Panc1 (cell line): ENCODE measurements at regions not wholly inside any gene's neighbourhood (a gene's known extent, or its start where the extent isn't known, plus 50 kb on each side); places are given as distances from the start of the nearest gene placed in this dataset.

Experiments
- ATAC-seq: fragments of 200-7000 bp; cut with Tn5 transposase; 2 replicates; pipeline ENCODE4 v1.9.1; 2020; ENCODE audit warnings: mild to moderate bottlenecking, moderate library complexity
- BruUV-seq: library from RNA; stranded (reverse); fragments of 400-500 nt; replicated peaks from 2 replicates; lab custom pipeline; 2021; lab: Mats Ljungman, UMichigan
- CTCF ChIA-PET: fragments of 300-600 bp; sonication (Branson Sonifier 250); formaldehyde crosslinking; loops from one replicate; lab custom pipeline; 2022; ENCODE audit warnings: antibody characterized with exemption; lab: Charles Lee
- POLR2A ChIA-PET: fragments of 300-600 bp; sonication (Branson Sonifier 250); formaldehyde crosslinking; loops from one replicate; lab custom pipeline; 2022; ENCODE audit warnings: antibody characterized with exemption; lab: Charles Lee
- DNase-seq: peaks from one replicate; pipeline ENCODE4 v3.0.0-alpha.2; 2010; ENCODE audit warnings: low read depth, low spot score
- H3K27ac ChIP-seq: 2 replicates; pipeline ENCODE4 v1.5.1; 2011; ENCODE audit warnings: mild to moderate bottlenecking, low read length, inconsistent platforms
- H3K27me3 ChIP-seq: fragments of 200-500 bp; sonication (Bioruptor generic); 2 replicates; pipeline ENCODE4 v1.6.0; 2014; ENCODE audit warnings: low read length, inconsistent platforms; ENCODE audit not compliant: control insufficient read depth, insufficient read depth
- H3K36me3 ChIP-seq: fragments of 200-500 bp; sonication (Bioruptor generic); 2 replicates; pipeline ENCODE4 v1.5.1; 2014; ENCODE audit warnings: inconsistent platforms, mild to moderate bottlenecking, low read length, moderate library complexity; ENCODE audit not compliant: control insufficient read depth, insufficient read depth
- H3K4me1 ChIP-seq: 2 replicates; pipeline ENCODE4 v1.5.1; 2011; ENCODE audit warnings: inconsistent platforms, mild to moderate bottlenecking, low read length, moderate library complexity; ENCODE audit not compliant: control insufficient read depth, insufficient read depth
- H3K4me3 ChIP-seq, 2 experiments: 2 replicates each; pipeline ENCODE4 v1.5.1; 2011 to 2012; ENCODE audit warnings: low read depth in 2 of 2, low read length in 2 of 2, mild to moderate bottlenecking in 2 of 2, inconsistent platforms in 1 of 2, moderate library complexity in 1 of 2
- H3K9me3 ChIP-seq: fragments of 200-500 bp; sonication (Bioruptor generic); 2 replicates; pipeline ENCODE4 v1.5.1; 2014; ENCODE audit warnings: low read depth, mild to moderate bottlenecking, inconsistent platforms, low read length, moderate library complexity; ENCODE audit not compliant: control insufficient read depth, insufficient read depth
- CTCF ChIP-seq: fragments of 450-650 bp; IDR thresholded peaks from 2 replicates; pipeline ENCODE4 v1.5.1; 2017; ENCODE audit warnings: mild to moderate bottlenecking
- POLR2AphosphoS5 ChIP-seq: IDR thresholded peaks from 2 replicates; pipeline ENCODE4 v1.6.1; 2012; ENCODE audit warnings: mild to moderate bottlenecking, low read depth, low read length, moderate library complexity
- SIN3A ChIP-seq: IDR thresholded peaks from 2 replicates; pipeline ENCODE4 v1.6.1; 2012; ENCODE audit warnings: low read depth, mild to moderate bottlenecking, low read length, moderate library complexity, borderline replicate concordance; ENCODE audit not compliant: insufficient read depth
- TCF7L2 ChIP-seq: IDR thresholded peaks from 2 replicates; pipeline ENCODE4 v1.6.1; 2011; ENCODE audit warnings: mild to moderate bottlenecking, low read depth, low read length, inconsistent platforms
- in situ Hi-C: cut with HindIII; loops from 2 replicates; pipeline ENCODE4 v1.10.0; 2016; ENCODE audit warnings: low sequenced_read_pairs, low pct_unique_long_range_greater_than_20kb
- intact Hi-C: fragments of 100-400 bp; cut with micrococcal nuclease; formaldehyde crosslinking; loops from one replicate; pipeline ENCODE4 v1.10.0; 2022; ENCODE audit not compliant: unreplicated experiment
- TF ChIP-seq, protein P1 (sequence below), 2 experiments: IDR thresholded peaks; 2 replicates each; pipeline ENCODE4 v1.6.1; 2011 to 2012; ENCODE audit warnings: low read depth in 2 of 2, control low read depth in 1 of 2, low read length in 1 of 2, mild to moderate bottlenecking in 1 of 2, moderate library complexity in 1 of 2; ENCODE audit not compliant: insufficient read depth in 1 of 2

- Histone ChIP-seq H3K27ac (no peak overlapping the region), H3K27me3 (no peaks in the 10 kb centered on the region), H3K4me1 (no peaks in the 10 kb centered on the region), H3K4me3 (no peak overlapping the region), H3K36me3 (no peaks in the 10 kb centered on the region), H3K9me3 (no peaks in the 10 kb centered on the region)
- ATAC-seq: no peak
- POLR2A ChIA-PET: no interaction called here
- CTCF ChIA-PET: no interaction called here
- in situ Hi-C loops (no loop called here), intact Hi-C loops (no loop called here)
- DNase-seq: no peak
- BruUV-seq: no TSS peak
- TF ChIP-seq SIN3A (no peak), POLR2AphosphoS5 (no peak), CTCF (no peak), TCF7L2 (no peak)
- TF ChIP-seq, protein P1, sequence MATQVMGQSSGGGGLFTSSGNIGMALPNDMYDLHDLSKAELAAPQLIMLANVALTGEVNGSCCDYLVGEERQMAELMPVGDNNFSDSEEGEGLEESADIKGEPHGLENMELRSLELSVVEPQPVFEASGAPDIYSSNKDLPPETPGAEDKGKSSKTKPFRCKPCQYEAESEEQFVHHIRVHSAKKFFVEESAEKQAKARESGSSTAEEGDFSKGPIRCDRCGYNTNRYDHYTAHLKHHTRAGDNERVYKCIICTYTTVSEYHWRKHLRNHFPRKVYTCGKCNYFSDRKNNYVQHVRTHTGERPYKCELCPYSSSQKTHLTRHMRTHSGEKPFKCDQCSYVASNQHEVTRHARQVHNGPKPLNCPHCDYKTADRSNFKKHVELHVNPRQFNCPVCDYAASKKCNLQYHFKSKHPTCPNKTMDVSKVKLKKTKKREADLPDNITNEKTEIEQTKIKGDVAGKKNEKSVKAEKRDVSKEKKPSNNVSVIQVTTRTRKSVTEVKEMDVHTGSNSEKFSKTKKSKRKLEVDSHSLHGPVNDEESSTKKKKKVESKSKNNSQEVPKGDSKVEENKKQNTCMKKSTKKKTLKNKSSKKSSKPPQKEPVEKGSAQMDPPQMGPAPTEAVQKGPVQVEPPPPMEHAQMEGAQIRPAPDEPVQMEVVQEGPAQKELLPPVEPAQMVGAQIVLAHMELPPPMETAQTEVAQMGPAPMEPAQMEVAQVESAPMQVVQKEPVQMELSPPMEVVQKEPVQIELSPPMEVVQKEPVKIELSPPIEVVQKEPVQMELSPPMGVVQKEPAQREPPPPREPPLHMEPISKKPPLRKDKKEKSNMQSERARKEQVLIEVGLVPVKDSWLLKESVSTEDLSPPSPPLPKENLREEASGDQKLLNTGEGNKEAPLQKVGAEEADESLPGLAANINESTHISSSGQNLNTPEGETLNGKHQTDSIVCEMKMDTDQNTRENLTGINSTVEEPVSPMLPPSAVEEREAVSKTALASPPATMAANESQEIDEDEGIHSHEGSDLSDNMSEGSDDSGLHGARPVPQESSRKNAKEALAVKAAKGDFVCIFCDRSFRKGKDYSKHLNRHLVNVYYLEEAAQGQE (IDR thresholded peaks at IDR 0.05; ENCODE audit: insufficient read depth in 1 of 2, low read depth in 2 of 2, low read length in 1 of 2): no peak
Measured at GRCh38 chr13:107587681-107588080, 627.7 kb downstream of the LIG4 start.

GRCh38 chr13:107586216-107586615 lies 629.1 kb downstream of the LIG4 start:
- ChIA-PET CTCF (no interaction called here), POLR2A (no interaction called here)
- in situ Hi-C loops (no loop called here), intact Hi-C loops (no loop called here)
- H3K36me3 ChIP-seq: no peaks in the 10 kb centered on the region
- no peaks in the 10 kb centered on the region for H3K9me3 ChIP-seq
- H3K4me3 ChIP-seq: no peak overlapping the region
- TF ChIP-seq, protein P1 (IDR thresholded peaks at IDR 0.05; ENCODE audit: insufficient read depth in 1 of 2, low read depth in 2 of 2, low read length in 1 of 2): no peak
- TF ChIP-seq CTCF (no peak), POLR2AphosphoS5 (no peak), TCF7L2 (no peak), SIN3A (no peak)
- DNase-seq (no peak), ATAC-seq (no peak)
- no peaks in the 10 kb centered on the region for H3K27me3 ChIP-seq
- H3K27ac ChIP-seq: no peak overlapping the region
- H3K4me1 ChIP-seq: no peaks in the 10 kb centered on the region
- no TSS peak for BruUV-seq
